SU-DHL-6 (cell line): ENCODE measurements at regions not wholly inside any gene's neighbourhood (a gene's known extent, or its start where the extent isn't known, plus 50 kb on each side); places are given as distances from the start of the nearest gene placed in this dataset.

ENCODE experiments used
- H2AFZ ChIP-seq: fragments of 200-600 bp; sonication (generic); 2 replicates; pipeline ENCODE4 v1.6.1; 2014; ENCODE audit warnings: low read depth, mild to moderate bottlenecking, moderate library complexity, mixed read lengths, antibody characterized with exemption, low read length; ENCODE audit not compliant: severe bottlenecking
- H3F3A ChIP-seq: fragments of 200-600 bp; shearing (Covaris generic); 2 replicates; pipeline ENCODE4 v1.6.0; 2016; ENCODE audit warnings: antibody characterized with exemption, mild to moderate bottlenecking; ENCODE audit not compliant: insufficient read depth
- H3K27ac ChIP-seq: fragments of 200-600 bp; sonication (generic); 2 replicates; pipeline ENCODE4 v1.5.1; 2016; ENCODE audit warnings: low read depth, mild to moderate bottlenecking, low read length, moderate library complexity, mixed read lengths
- H3K27me3 ChIP-seq: fragments of 200-600 bp; sonication (generic), shearing (Covaris generic); 2 replicates; pipeline ENCODE4 v1.6.0; 2014; ENCODE audit warnings: mild to moderate bottlenecking, low read length
- H3K36me3 ChIP-seq: fragments of 200-600 bp; sonication (generic); 2 replicates; pipeline ENCODE4 v1.6.1; 2014; ENCODE audit warnings: mild to moderate bottlenecking, low read length, mixed read lengths
- H3K4me2 ChIP-seq: fragments of 300-600, 200-600 bp; shearing (Covaris generic), sonication (generic); 2 replicates; pipeline ENCODE4 v1.6.0; 2014; ENCODE audit warnings: low read length, low read depth, mild to moderate bottlenecking; ENCODE audit not compliant: poor library complexity, severe bottlenecking
- H3K4me3 ChIP-seq: fragments of 200-600 bp; sonication (generic); 2 replicates; pipeline ENCODE4 v1.5.1; 2014; ENCODE audit warnings: antibody characterized with exemption, low read length, mild to moderate bottlenecking, mixed read lengths; ENCODE audit not compliant: insufficient read depth, poor library complexity, severe bottlenecking
- H3K79me2 ChIP-seq: fragments of 200-600 bp; sonication (generic); 2 replicates; pipeline ENCODE4 v1.6.1; 2014; ENCODE audit warnings: mild to moderate bottlenecking, low read length, moderate library complexity; ENCODE audit not compliant: insufficient read depth
- H3K9ac ChIP-seq: fragments of 200-600 bp; sonication (generic); 2 replicates; pipeline ENCODE4 v1.7.0; 2014; ENCODE audit warnings: mild to moderate bottlenecking, low read length
- H3K9me2 ChIP-seq: fragments of 200-600 bp; sonication (generic); replicated peaks from 2 replicates; pipeline ENCODE4 v1.6.1; 2014; ENCODE audit warnings: low read length; ENCODE audit not compliant: insufficient read depth
- H3K9me3 ChIP-seq: fragments of 200-600 bp; sonication (generic); 2 replicates; pipeline ENCODE4 v1.6.1; 2014; ENCODE audit warnings: low read length, mixed read lengths; ENCODE audit not compliant: insufficient read depth
- H4K20me1 ChIP-seq: fragments of 200-600 bp; sonication (generic); 2 replicates; pipeline ENCODE4 v1.6.1; 2014; ENCODE audit warnings: low read depth, mild to moderate bottlenecking, antibody characterized with exemption, low read length, moderate library complexity, mixed read lengths
- EZH2phosphoT487 ChIP-seq: fragments of 200-600 bp; sonication (generic), shearing (Covaris generic); conservative IDR thresholded peaks from 2 replicates; pipeline ENCODE4 v1.6.1; 2018; ENCODE audit warnings: mild to moderate bottlenecking, antibody characterized with exemption, low read length, moderate library complexity, mixed read lengths
- TF ChIP-seq, protein P1 (sequence below): fragments of 200-600 bp; sonication (generic); IDR thresholded peaks from one replicate; pipeline ENCODE4 v1.5.1; 2017; ENCODE audit warnings: antibody characterized with exemption, mild to moderate bottlenecking, low read length, moderate library complexity; ENCODE audit not compliant: insufficient read depth, poor library complexity, severe bottlenecking

DNA sequence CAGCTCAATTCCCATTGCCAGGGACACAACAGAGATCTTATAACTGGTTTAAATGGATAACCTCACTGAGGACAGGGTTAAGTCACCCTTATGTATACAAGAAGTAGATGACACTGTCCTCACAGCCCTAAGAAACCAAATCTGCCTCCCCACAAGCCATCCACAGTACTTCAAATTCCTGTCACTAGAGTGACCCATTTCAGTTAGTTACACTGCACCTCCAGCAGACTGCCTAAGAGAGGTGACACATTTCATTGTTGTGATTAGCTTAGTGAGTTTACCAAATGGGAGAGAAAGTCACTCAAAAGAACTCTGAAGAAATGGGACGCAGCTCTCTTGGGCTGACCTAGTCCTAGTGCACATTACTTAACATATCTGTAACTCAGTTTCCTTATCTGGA lies 53.6 kb upstream of the HTR1A start:
- no peaks in the 10 kb centered on the region for H3F3A ChIP-seq
- H3K27ac ChIP-seq = no peak overlapping the region
- no peak overlapping the region for H2AFZ ChIP-seq
- no peaks in the 10 kb centered on the region for H3K27me3 ChIP-seq
- no peaks in the 10 kb centered on the region for H3K9me2 ChIP-seq
- H3K9me3 ChIP-seq = no peaks in the 10 kb centered on the region
- H3K4me2 ChIP-seq = no peak overlapping the region
- H3K79me2 ChIP-seq = no peaks in the 10 kb centered on the region
- no peak overlapping the region for H3K9ac ChIP-seq
- no peak for TF ChIP-seq EZH2phosphoT487
- TF ChIP-seq, protein P1, sequence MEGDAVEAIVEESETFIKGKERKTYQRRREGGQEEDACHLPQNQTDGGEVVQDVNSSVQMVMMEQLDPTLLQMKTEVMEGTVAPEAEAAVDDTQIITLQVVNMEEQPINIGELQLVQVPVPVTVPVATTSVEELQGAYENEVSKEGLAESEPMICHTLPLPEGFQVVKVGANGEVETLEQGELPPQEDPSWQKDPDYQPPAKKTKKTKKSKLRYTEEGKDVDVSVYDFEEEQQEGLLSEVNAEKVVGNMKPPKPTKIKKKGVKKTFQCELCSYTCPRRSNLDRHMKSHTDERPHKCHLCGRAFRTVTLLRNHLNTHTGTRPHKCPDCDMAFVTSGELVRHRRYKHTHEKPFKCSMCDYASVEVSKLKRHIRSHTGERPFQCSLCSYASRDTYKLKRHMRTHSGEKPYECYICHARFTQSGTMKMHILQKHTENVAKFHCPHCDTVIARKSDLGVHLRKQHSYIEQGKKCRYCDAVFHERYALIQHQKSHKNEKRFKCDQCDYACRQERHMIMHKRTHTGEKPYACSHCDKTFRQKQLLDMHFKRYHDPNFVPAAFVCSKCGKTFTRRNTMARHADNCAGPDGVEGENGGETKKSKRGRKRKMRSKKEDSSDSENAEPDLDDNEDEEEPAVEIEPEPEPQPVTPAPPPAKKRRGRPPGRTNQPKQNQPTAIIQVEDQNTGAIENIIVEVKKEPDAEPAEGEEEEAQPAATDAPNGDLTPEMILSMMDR = no peak
- no peaks in the 10 kb centered on the region for H3K36me3 ChIP-seq
- no peak overlapping the region for H3K4me3 ChIP-seq
- no peaks in the 10 kb centered on the region for H4K20me1 ChIP-seq
